Left lung (tissue), 4 donors: ENCODE measurements at regions not wholly inside any gene's neighbourhood (a gene's known extent, or its start where the extent isn't known, plus 50 kb on each side); places are given as distances from the start of the nearest gene placed in this dataset.

Experiments
- ATAC-seq: fragments of 200-7000 bp; cut with Tn5 transposase; one replicate; pipeline ENCODE4 v1.9.1; 2020; ENCODE audit warnings: moderate library complexity
- DNase-seq, 4 donors: peaks; one replicate each; pipeline ENCODE4 v3.0.0-alpha.2; 2013 to 2020
- H3K27ac ChIP-seq, 2 donors: fragments of 200-600 bp; sonication (generic) in 1 of 2; one replicate each; pipeline versions ENCODE4 v1.5.0 to v1.8.0; 2020 to 2021
- H3K27me3 ChIP-seq, 2 donors: fragments of 200-600 bp; sonication (generic) in 1 of 2; one replicate each; pipeline versions ENCODE4 v1.5.0 to v1.8.0; 2020 to 2021
- H3K36me3 ChIP-seq, 2 donors: fragments of 200-600 bp; sonication (generic) in 1 of 2; one replicate each; pipeline versions ENCODE4 v1.5.0 to v1.8.0; 2020 to 2021
- H3K4me1 ChIP-seq, 2 donors: fragments of 200-600 bp; one replicate each; pipeline ENCODE4 v1.8.0; 2021
- H3K4me3 ChIP-seq, 2 donors: fragments of 200-600 bp; sonication (generic) in 1 of 2; one replicate each; pipeline versions ENCODE4 v1.5.0 to v1.8.0; 2020 to 2021; ENCODE audit warnings: mild to moderate bottlenecking in 1 of 2
- H3K9me3 ChIP-seq, 2 donors: fragments of 200-600 bp; sonication (generic) in 1 of 2; one replicate each; pipeline versions ENCODE4 v1.5.0 to v1.8.0; 2020 to 2021
- intact Hi-C, 2 donors: fragments of 100-400 bp; cut with DNase I; formaldehyde crosslinking; loops; one replicate each; pipeline versions ENCODE4 v1.11.2 to v1.14.2; 2022
- TF ChIP-seq, protein P1 (sequence below), 2 donors: fragments of 200-600 bp; sonication (generic) in 1 of 2; IDR thresholded peaks; one replicate each; pipeline versions ENCODE4 v1.5.0 to v1.8.0; 2021; ENCODE audit warnings: antibody characterized with exemption in 2 of 2
- donor health status: DM: no; HTN: yes; CAD: no.
- donor health status: DM: no; HTN: no; CAD: no.

DNA sequence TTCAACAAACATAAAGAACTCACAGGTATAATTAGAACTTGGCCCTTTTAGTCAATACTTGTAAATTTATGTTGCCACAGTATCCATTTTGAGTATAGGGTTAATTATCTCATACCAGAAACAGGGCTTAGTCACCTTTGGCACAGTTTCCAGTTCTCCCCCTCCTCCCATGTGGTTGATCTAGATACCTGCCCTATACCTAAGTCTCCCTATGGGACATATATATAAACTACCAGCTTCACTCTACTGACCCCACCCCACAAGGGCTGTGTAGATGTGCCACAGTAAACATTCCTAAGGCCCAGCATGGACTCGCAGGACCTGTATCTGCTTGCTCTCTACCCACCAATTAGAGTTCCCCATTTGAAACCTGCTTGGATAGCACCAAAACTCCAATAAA, 371.7 kb upstream of the RND3 start:
- intact Hi-C loops = no loop called here
- Histone ChIP-seq H3K27ac (no peak overlapping the region), H3K36me3 (no peaks in the 10 kb centered on the region), H3K27me3 (no peaks in the 10 kb centered on the region), H3K4me3 (no peak overlapping the region), H3K4me1 (no peaks in the 10 kb centered on the region), H3K9me3 (no peaks in the 10 kb centered on the region)
- TF ChIP-seq, protein P1, sequence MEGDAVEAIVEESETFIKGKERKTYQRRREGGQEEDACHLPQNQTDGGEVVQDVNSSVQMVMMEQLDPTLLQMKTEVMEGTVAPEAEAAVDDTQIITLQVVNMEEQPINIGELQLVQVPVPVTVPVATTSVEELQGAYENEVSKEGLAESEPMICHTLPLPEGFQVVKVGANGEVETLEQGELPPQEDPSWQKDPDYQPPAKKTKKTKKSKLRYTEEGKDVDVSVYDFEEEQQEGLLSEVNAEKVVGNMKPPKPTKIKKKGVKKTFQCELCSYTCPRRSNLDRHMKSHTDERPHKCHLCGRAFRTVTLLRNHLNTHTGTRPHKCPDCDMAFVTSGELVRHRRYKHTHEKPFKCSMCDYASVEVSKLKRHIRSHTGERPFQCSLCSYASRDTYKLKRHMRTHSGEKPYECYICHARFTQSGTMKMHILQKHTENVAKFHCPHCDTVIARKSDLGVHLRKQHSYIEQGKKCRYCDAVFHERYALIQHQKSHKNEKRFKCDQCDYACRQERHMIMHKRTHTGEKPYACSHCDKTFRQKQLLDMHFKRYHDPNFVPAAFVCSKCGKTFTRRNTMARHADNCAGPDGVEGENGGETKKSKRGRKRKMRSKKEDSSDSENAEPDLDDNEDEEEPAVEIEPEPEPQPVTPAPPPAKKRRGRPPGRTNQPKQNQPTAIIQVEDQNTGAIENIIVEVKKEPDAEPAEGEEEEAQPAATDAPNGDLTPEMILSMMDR (IDR thresholded peaks at IDR 0.05) = no peak
- ATAC-seq (no peak), DNase-seq (no peak)

DNA sequence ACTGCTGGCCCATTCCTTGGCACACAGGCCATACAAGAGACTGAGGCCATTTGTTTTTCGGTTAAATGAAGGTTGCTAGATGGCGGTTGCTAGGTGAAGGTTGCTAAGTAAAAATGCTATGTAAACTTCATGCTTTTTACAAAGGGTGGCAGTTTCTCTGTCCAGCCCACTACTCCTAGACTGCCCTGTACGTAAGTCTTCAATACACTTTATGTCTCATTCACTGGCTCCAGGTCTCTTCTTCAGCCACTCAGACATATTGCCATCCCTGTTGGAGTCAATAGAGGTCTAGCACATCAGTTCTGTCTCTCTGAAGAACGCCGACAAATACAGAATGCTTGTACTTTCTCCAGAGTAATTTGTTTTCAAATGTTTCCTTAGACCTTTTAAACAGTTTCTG, 370.9 kb upstream of the RND3 start:
- intact Hi-C loops = no loop called here
- TF ChIP-seq, protein P1 (IDR thresholded peaks at IDR 0.05) = no peak
- Histone ChIP-seq H3K27ac (no peak overlapping the region), H3K27me3 (no peaks in the 10 kb centered on the region), H3K36me3 (no peaks in the 10 kb centered on the region), H3K4me1 (no peaks in the 10 kb centered on the region), H3K4me3 (no peak overlapping the region), H3K9me3 (no peaks in the 10 kb centered on the region)
- ATAC-seq (no peak), DNase-seq (no peak)

DNA sequence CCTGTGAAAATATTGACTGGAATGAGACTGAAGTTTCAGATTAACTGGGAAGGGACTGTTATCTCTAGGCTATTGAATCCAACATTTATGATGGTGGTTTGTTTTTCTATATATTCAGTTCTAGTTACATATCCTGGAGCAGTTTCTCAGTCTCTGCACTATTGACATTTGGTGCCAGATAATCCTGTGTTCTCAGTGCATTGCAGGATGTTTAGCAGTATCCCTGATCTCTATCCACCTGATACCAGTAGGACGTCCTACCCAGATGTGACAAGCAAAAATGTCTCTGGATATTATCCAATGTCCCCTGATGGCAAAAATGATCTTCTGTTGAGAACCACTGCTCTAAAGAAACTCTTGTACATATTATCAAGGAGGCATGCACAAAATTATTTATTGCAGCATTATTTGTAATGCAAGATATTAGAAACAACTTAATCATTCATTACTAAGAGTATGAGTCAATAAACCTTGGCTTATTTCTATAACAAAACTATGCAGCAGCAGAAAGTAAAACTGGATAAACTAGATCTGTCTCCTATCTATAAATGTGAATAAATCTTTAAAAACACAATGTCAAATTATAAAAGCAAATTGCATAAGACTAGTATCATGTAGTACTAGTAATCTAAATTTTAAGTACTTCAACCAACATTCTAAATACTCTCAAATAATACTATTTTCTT, 369.3 kb upstream of the RND3 start:
- ATAC-seq (no peak), DNase-seq (no peak)
- Histone ChIP-seq H3K9me3 (no peaks in the 10 kb centered on the region), H3K4me1 (no peaks in the 10 kb centered on the region), H3K4me3 (no peak overlapping the region), H3K36me3 (no peaks in the 10 kb centered on the region), H3K27ac (no peak overlapping the region), H3K27me3 (no peaks in the 10 kb centered on the region)
- TF ChIP-seq, protein P1 (IDR thresholded peaks at IDR 0.05) = no peak
- intact Hi-C loops = no loop called here

DNA sequence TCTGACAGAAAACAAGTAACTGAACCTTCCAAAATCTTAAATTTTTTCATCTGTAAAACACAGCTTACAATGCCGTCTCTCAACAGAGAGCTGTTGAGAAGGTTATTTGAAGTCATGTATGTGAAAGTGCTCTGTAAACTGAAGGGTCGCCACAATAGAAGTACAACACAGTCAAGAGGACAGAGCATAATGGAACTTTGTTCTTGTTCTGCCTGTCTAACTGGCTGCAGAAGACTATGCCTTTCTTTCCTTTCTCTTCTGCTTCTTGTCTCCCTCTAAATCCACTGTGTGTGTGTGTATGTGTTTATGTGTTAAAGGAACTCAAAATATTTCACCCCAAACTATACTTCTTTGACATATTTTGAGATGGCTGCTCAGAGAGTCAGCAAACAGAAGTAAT, 365.8 kb upstream of the RND3 start:
- H3K27me3 ChIP-seq = no peaks in the 10 kb centered on the region
- intact Hi-C loops = no loop called here
- H3K9me3 ChIP-seq = peaks cover 0 to 10% of the 10 kb centered on the region in 2 donors
- no peak for DNase-seq
- no peak for ATAC-seq
- H3K4me3 ChIP-seq = no peak overlapping the region
- TF ChIP-seq, protein P1 (IDR thresholded peaks at IDR 0.05) = no peak
- H3K4me1 ChIP-seq = no peaks in the 10 kb centered on the region
- H3K36me3 ChIP-seq = no peaks in the 10 kb centered on the region
- no peak overlapping the region for H3K27ac ChIP-seq

DNA sequence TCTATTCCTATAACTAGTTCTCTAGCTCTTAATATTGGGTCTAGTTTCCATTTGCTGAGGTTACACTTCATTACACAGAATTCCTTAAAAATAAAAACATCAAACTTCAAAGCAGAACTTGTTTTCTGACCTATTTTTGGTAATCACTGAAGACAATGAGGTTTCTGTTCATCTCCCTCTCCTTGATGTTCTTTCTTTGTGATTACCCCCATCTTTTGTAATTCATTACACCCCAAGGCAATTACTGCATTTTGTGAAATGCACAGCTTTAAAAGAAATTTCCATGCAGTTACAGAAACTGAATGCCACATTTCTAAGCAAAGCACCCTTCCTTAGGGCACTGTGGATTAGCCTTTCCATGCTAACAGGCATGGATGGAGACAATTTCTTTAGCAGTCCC, 363.2 kb upstream of the RND3 start:
- no peak overlapping the region for H3K4me3 ChIP-seq
- H3K36me3 ChIP-seq = no peaks in the 10 kb centered on the region
- H3K9me3 ChIP-seq = peaks cover 0 to 10% of the 10 kb centered on the region in 2 donors
- intact Hi-C loops = no loop called here
- TF ChIP-seq, protein P1 (IDR thresholded peaks at IDR 0.05) = no peak
- H3K27ac ChIP-seq = no peak overlapping the region
- H3K4me1 ChIP-seq = no peaks in the 10 kb centered on the region
- no peaks in the 10 kb centered on the region for H3K27me3 ChIP-seq
- DNase-seq (no peak), ATAC-seq (no peak)
